B cell (primary cell): ENCODE measurements at regions not wholly inside any gene's neighbourhood (a gene's known extent, or its start where the extent isn't known, plus 50 kb on each side); places are given as distances from the start of the nearest gene placed in this dataset.

Experiments
- CTCF ChIP-seq: fragments of 200-600 bp; IDR thresholded peaks from one replicate; pipeline ENCODE4 v1.8.0; 2022; ENCODE audit warnings: antibody characterized with exemption, mild to moderate bottlenecking
- EZH2 ChIP-seq: IDR thresholded peaks from 2 replicates; pipeline ENCODE4 v1.6.1; 2012; ENCODE audit warnings: borderline replicate concordance, low read depth, mild to moderate bottlenecking, moderate library complexity, low read length; ENCODE audit not compliant: insufficient read depth, poor library complexity, severe bottlenecking

DNA sequence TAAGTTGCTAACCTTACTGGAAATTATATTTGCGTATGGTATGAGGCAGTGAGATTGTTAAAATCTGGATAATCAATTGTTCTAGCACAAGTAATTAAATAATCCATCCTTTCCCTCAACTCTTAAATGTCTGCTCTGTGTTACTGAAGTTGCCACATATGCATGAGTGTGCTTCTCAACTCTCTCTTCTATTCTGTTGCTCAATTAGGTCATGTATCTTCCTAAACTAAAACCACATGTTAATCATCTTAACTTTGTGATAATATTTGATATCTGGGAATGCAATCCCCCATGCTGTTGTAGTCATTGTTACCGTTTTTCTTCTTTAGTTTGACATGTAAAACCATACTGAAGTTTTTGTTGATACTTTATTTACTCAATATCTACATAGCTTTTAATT is 63.5 kb upstream of the STMND1 start:
- no peak for TF ChIP-seq CTCF
- no peak for TF ChIP-seq EZH2
